ENCODE measurements at regions not wholly inside any gene's neighbourhood (a gene's known extent, or its start where the extent isn't known, plus 50 kb on each side); places are given as distances from the start of the nearest gene placed in this dataset.

- no peak overlapping the region for H3K9ac ChIP-seq (ENCODE audit: low read length)
- TF ChIP-seq CTCF (IDR thresholded peaks at IDR 0.05; ENCODE audit: low read length) (no peak), EZH2 (IDR thresholded peaks at IDR 0.05; ENCODE audit: borderline replicate concordance, low read length) (no peak)
- no peak overlapping the region for H3K4me3 ChIP-seq (ENCODE audit: low read depth, low read length, poor library complexity, severe bottlenecking)
- H3K9me2 ChIP-seq (ENCODE audit: low read depth, low read length) = no peaks in the 10 kb centered on the region
- no peaks in the 10 kb centered on the region for H3K36me3 ChIP-seq (ENCODE audit: insufficient read depth, low read length)
- no peaks in the 10 kb centered on the region for H3K4me1 ChIP-seq (ENCODE audit: insufficient read depth, low read length, severe bottlenecking)
- H3K4me2 ChIP-seq (ENCODE audit: low read length) = no peak overlapping the region
- H3K27me3 ChIP-seq (ENCODE audit: insufficient read depth, low read length) = no peaks in the 10 kb centered on the region
- H4K20me1 ChIP-seq (ENCODE audit: insufficient read depth, low read length) = no peaks in the 10 kb centered on the region
- H3F3A ChIP-seq (ENCODE audit: insufficient read depth, low read length) = no peaks in the 10 kb centered on the region
- no peak overlapping the region for H3K27ac ChIP-seq (ENCODE audit: low read depth, low read length, poor library complexity, severe bottlenecking)
- no peaks in the 10 kb centered on the region for H3K79me2 ChIP-seq (ENCODE audit: insufficient read depth, low read length)
- no peak overlapping the region for H2AFZ ChIP-seq (ENCODE audit: low read length)
- no peaks in the 10 kb centered on the region for H3K9me3 ChIP-seq (ENCODE audit: low read length)
These were observed 144.5 kb upstream of the DCN start for GRCh38 chr12:91327131-91327530.

GRCh38 chr12:91326058-91327027 lies 143.7 kb upstream of the DCN start:
- H4K20me1 ChIP-seq (ENCODE audit: insufficient read depth, low read length) = no peaks in the 10 kb centered on the region
- no peak overlapping the region for H2AFZ ChIP-seq (ENCODE audit: low read length)
- no peaks in the 10 kb centered on the region for H3K27me3 ChIP-seq (ENCODE audit: insufficient read depth, low read length)
- no peaks in the 10 kb centered on the region for H3K9me2 ChIP-seq (ENCODE audit: low read depth, low read length)
- H3K79me2 ChIP-seq (ENCODE audit: insufficient read depth, low read length) = no peaks in the 10 kb centered on the region
- H3F3A ChIP-seq (ENCODE audit: insufficient read depth, low read length) = no peaks in the 10 kb centered on the region
- H3K4me1 ChIP-seq (ENCODE audit: insufficient read depth, low read length, severe bottlenecking) = no peaks in the 10 kb centered on the region
- no peak overlapping the region for H3K27ac ChIP-seq (ENCODE audit: low read depth, low read length, poor library complexity, severe bottlenecking)
- no peak overlapping the region for H3K9ac ChIP-seq (ENCODE audit: low read length)
- TF ChIP-seq CTCF (IDR thresholded peaks at IDR 0.05; ENCODE audit: low read length) = peak; percentile 70
- TF ChIP-seq EZH2 (IDR thresholded peaks at IDR 0.05; ENCODE audit: borderline replicate concordance, low read length) = no peak
- H3K9me3 ChIP-seq (ENCODE audit: low read length) = no peaks in the 10 kb centered on the region
- H3K4me3 ChIP-seq (ENCODE audit: low read depth, low read length, poor library complexity, severe bottlenecking) = no peak overlapping the region
- no peaks in the 10 kb centered on the region for H3K36me3 ChIP-seq (ENCODE audit: insufficient read depth, low read length)
- H3K4me2 ChIP-seq (ENCODE audit: low read length) = no peak overlapping the region

- Histone ChIP-seq H3K36me3 (ENCODE audit: insufficient read depth, low read length) (no peaks in the 10 kb centered on the region), H3F3A (ENCODE audit: insufficient read depth, low read length) (no peaks in the 10 kb centered on the region), H3K9ac (ENCODE audit: low read length) (no peak overlapping the region), H3K4me3 (ENCODE audit: low read depth, low read length, poor library complexity, severe bottlenecking) (no peak overlapping the region), H3K9me3 (ENCODE audit: low read length) (no peaks in the 10 kb centered on the region), H3K9me2 (ENCODE audit: low read depth, low read length) (no peaks in the 10 kb centered on the region), H3K27me3 (ENCODE audit: insufficient read depth, low read length) (no peaks in the 10 kb centered on the region), H2AFZ (ENCODE audit: low read length) (no peak overlapping the region), H3K27ac (ENCODE audit: low read depth, low read length, poor library complexity, severe bottlenecking) (no peak overlapping the region), H3K4me1 (ENCODE audit: insufficient read depth, low read length, severe bottlenecking) (no peaks in the 10 kb centered on the region), H3K4me2 (ENCODE audit: low read length) (no peak overlapping the region), H4K20me1 (ENCODE audit: insufficient read depth, low read length) (no peaks in the 10 kb centered on the region), H3K79me2 (ENCODE audit: insufficient read depth, low read length) (no peaks in the 10 kb centered on the region)
- TF ChIP-seq EZH2 (IDR thresholded peaks at IDR 0.05; ENCODE audit: borderline replicate concordance, low read length) (no peak), CTCF (IDR thresholded peaks at IDR 0.05; ENCODE audit: low read length) (no peak)
These were observed 138.4 kb upstream of the DCN start for GRCh38 chr12:91320999-91321398.
